ENCODE measurements at regions not wholly inside any gene's neighbourhood (a gene's known extent, or its start where the extent isn't known, plus 50 kb on each side); places are given as distances from the start of the nearest gene placed in this dataset.

GRCh38 chr5:20570486-20570885 lies 582.5 kb upstream of the CDH18 start:
- no peaks in the 10 kb centered on the region for H3K27me3 ChIP-seq (ENCODE audit: control insufficient read depth in 1 of 2, insufficient read depth in 2 of 2, low read length in 2 of 2)
- no peak overlapping the region for H2AFZ ChIP-seq (ENCODE audit: low read length)
- TF ChIP-seq ZNF737 (CRISPR knock-in tag; IDR thresholded peaks at IDR 0.05; ENCODE audit: borderline replicate concordance) (no peak), ZBTB7A (CRISPR knock-in tag; IDR thresholded peaks at IDR 0.05) (no peak), HOXA9 (CRISPR knock-in tag; IDR thresholded peaks at IDR 0.05; ENCODE audit: borderline replicate concordance) (no peak), SALL1 (CRISPR knock-in tag; IDR thresholded peaks at IDR 0.05) (no peak), ZNF512 (CRISPR knock-in tag; IDR thresholded peaks at IDR 0.05) (no peak), MAX (IDR thresholded peaks at IDR 0.05) (no peak), RBAK (CRISPR knock-in tag; IDR thresholded peaks at IDR 0.05) (no peak), ADNP (CRISPR knock-in tag; IDR thresholded peaks at IDR 0.05) (no peak), PRDM15 (CRISPR knock-in tag; IDR thresholded peaks at IDR 0.05) (no peak), ZNF441 (CRISPR knock-in tag; IDR thresholded peaks at IDR 0.05; ENCODE audit: borderline replicate concordance) (no peak), CENPT (CRISPR knock-in tag; IDR thresholded peaks at IDR 0.05; ENCODE audit: low read depth) (no peak), SKIL (CRISPR knock-in tag; IDR thresholded peaks at IDR 0.05; ENCODE audit: borderline replicate concordance) (no peak), ZNF180 (CRISPR knock-in tag; IDR thresholded peaks at IDR 0.05; ENCODE audit: borderline replicate concordance, low read depth) (no peak)
- FAIRE-seq = no peak
- no peak overlapping the region for H3K9ac ChIP-seq (ENCODE audit: insufficient read depth, low read depth, low read length)
- H4K20me1 ChIP-seq (ENCODE audit: insufficient read depth, low read length) = no peaks in the 10 kb centered on the region
- intact Hi-C loops (cut with micrococcal nuclease; ENCODE audit: unreplicated experiment) (no loop called here), in situ Hi-C loops (cut with HindIII; ENCODE audit: extremely low pct_ligation_motif_present, low pct_unique_long_range_greater_than_20kb) (no loop called here)
- POLR2A ChIA-PET = no interaction called here
- no peaks in the 10 kb centered on the region for H3K79me2 ChIP-seq (ENCODE audit: insufficient read depth, low read length)
- no peak for DNase-seq (ENCODE audit: low spot score)
- ATAC-seq = no peak
- H3K4me1 ChIP-seq (ENCODE audit: insufficient read depth, low read length) = no peaks in the 10 kb centered on the region
- no peaks in the 10 kb centered on the region for H3K36me3 ChIP-seq (replicated peaks in 1 of 2; ENCODE audit: control insufficient read depth in 1 of 2, insufficient read depth in 2 of 2, low read length in 2 of 2)
- CTCF ChIA-PET (ENCODE audit: low intra/inter-chr PET ratio, low total read pairs) = no interaction called here
- no peak overlapping the region for H3K27ac ChIP-seq (ENCODE audit: extremely low read length, insufficient read depth, low read length)
- no TSS peak for BruUV-seq (replicated peaks)
- no peaks in the 10 kb centered on the region for H3K9me3 ChIP-seq (ENCODE audit: low read length)
- no peak overlapping the region for H3K4me3 ChIP-seq (replicated peaks in 1 of 3; ENCODE audit: insufficient read depth in 1 of 3, low read depth in 2 of 3, low read length in 3 of 3)
- no peak overlapping the region for H3K4me2 ChIP-seq (ENCODE audit: low read depth, low read length)
